Esophagus squamous epithelium (tissue), 5 donors: ENCODE measurements at regions not wholly inside any gene's neighbourhood (a gene's known extent, or its start where the extent isn't known, plus 50 kb on each side); places are given as distances from the start of the nearest gene placed in this dataset.

Experiments
- DNase-seq: peaks from one replicate; lab custom pipeline; 2025; lab: John Stamatoyannopoulos, UW
- H3K27ac ChIP-seq, 4 donors: fragments of 200-600 bp; sonication (generic); one replicate each; pipeline ENCODE4 v1.5.1; 2016 to 2019; ENCODE audit warnings: mild to moderate bottlenecking in 1 of 4
- H3K27me3 ChIP-seq, 4 donors: fragments of 200-600 bp; sonication (generic); 1 replicate in 3 of 4; 2 replicates in 1 of 4; pipeline versions ENCODE4 v1.5.1 to v1.6.0; 2017 to 2021; ENCODE audit warnings: antibody characterized with exemption in 1 of 4
- H3K36me3 ChIP-seq, 3 donors: fragments of 200-600 bp; sonication (generic); one replicate each; pipeline ENCODE4 v1.5.1; 2016 to 2019
- H3K4me1 ChIP-seq, 3 donors: fragments of 200-600 bp; sonication (generic); one replicate each; pipeline ENCODE4 v1.5.1; 2017 to 2019
- H3K4me3 ChIP-seq, 4 donors: fragments of 200-600 bp; sonication (generic); 1 replicate in 3 of 4; 2 replicates in 1 of 4; pipeline ENCODE4 v1.5.1; 2016 to 2019; ENCODE audit warnings: mild to moderate bottlenecking in 2 of 4, moderate library complexity in 1 of 4
- H3K9me3 ChIP-seq, 3 donors: fragments of 200-600 bp; sonication (generic); one replicate each; pipeline ENCODE4 v1.5.1; 2016 to 2019
- POLR2A ChIP-seq, 4 donors: fragments of 450-650 bp; IDR thresholded peaks; one replicate each; pipeline ENCODE4 v1.6.1; 2017; ENCODE audit warnings: antibody characterized with exemption in 4 of 4, mild to moderate bottlenecking in 4 of 4, moderate library complexity in 3 of 4
- WGBS, 2 donors: methylation state at CpG; one replicate each; pipeline ENCODE4 v1.1.5; 2018; 5-methylcytosine and 5-hydroxymethylcytosine counted together
- intact Hi-C: fragments of 100-400 bp; cut with DNase I; formaldehyde crosslinking; loops from one replicate; pipeline ENCODE4 v1.15.0; 2022
- TF ChIP-seq, protein P1 (sequence below), 6 experiments: fragments of 450-650 bp in 4 of 6; fragments of 200-600 bp in 2 of 6; sonication (generic) in 2 of 6; IDR thresholded peaks; one replicate each; pipeline ENCODE4 v1.5.1; 2016 to 2019; ENCODE audit warnings: antibody characterized with exemption in 6 of 6, mild to moderate bottlenecking in 4 of 6, moderate library complexity in 4 of 6
- donor health status: DM: yes; HTN: yes; CAD: no.

DNA sequence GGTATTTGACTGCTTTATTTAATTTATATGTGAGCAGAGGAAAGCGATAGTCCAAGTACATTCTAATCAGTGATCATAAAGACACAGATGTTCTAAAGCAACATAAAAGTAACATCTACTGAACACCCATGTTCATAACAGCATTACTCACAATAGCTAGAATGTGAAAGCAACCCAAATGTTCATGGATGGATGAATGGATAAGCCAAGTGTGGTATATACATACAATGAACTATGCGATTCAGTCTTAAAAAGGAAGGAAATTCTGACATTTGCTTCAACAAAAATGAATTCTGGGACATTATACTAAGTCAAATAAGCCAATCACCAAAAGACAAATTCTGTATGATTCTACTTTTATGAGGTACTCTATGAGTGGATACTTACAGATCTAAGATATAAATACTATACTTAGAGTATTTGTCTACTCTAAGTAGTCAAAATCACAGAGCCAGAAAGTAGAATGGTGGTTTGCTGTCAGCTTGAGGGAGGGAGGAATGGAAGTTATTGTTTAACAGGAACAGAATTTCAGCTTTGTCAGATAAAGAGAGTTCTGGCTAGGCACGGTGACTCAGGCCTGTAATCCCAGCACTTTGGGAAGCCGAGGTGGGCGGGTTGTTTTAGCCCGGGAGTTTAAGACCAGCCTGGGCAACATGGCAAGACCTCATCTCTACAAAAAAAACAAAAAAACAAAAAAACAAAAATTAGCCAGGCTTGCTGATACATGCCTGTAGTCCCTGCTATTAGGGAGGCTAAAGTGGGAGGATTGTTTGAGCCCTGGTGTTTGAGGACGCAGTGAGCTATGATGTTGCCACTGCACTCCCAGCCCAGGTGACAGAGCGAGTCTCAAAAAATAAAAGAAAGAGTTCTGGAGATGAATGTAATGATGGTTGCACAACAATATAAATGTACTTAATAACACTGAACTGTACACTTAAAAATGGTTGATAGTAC lies 79.7 kb upstream of the ARHGAP29 start:
- intact Hi-C loops: no loop called here

DNA sequence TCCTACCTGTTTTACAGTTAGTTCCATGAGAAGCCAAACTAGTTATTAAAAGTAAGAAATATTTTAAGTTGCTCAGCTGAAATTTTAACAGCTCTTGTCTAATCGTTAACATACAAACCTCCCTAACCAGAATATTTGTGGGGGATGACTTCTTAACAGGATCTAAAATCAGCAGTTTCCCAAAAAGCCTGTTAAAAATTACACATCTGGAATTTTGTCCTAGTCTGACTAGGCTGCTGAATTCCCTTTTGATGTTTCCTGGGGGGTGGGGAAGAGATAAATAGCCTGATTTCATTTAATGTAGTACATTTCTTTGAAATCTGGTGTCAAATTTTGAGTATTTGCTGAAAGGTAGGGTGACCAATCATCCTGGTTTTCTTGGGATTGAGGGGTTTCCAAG lies 78.8 kb upstream of the ARHGAP29 start:
- Histone ChIP-seq H3K27ac (no peak overlapping the region), H3K9me3 (no peaks in the 10 kb centered on the region), H3K4me1 (no peaks in the 10 kb centered on the region), H3K36me3 (no peaks in the 10 kb centered on the region), H3K4me3 (no peak overlapping the region), H3K27me3 (no peaks in the 10 kb centered on the region)
- TF ChIP-seq, protein P1, sequence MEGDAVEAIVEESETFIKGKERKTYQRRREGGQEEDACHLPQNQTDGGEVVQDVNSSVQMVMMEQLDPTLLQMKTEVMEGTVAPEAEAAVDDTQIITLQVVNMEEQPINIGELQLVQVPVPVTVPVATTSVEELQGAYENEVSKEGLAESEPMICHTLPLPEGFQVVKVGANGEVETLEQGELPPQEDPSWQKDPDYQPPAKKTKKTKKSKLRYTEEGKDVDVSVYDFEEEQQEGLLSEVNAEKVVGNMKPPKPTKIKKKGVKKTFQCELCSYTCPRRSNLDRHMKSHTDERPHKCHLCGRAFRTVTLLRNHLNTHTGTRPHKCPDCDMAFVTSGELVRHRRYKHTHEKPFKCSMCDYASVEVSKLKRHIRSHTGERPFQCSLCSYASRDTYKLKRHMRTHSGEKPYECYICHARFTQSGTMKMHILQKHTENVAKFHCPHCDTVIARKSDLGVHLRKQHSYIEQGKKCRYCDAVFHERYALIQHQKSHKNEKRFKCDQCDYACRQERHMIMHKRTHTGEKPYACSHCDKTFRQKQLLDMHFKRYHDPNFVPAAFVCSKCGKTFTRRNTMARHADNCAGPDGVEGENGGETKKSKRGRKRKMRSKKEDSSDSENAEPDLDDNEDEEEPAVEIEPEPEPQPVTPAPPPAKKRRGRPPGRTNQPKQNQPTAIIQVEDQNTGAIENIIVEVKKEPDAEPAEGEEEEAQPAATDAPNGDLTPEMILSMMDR (IDR thresholded peaks at IDR 0.05): no peak
- intact Hi-C loops: no loop called here
- 77 to 91% methylated on average over 1 of the region's 1 CpG for WGBS, 2 donors
- DNase-seq: no peak

More for the DNA sequence above, 79.7 kb upstream of the ARHGAP29 start:
- Histone ChIP-seq H3K27me3 (no peaks in the 10 kb centered on the region), H3K9me3 (no peaks in the 10 kb centered on the region), H3K36me3 (no peaks in the 10 kb centered on the region), H3K27ac (no peak overlapping the region), H3K4me1 (peaks cover 0 to 9% (median 0%) of the 10 kb centered on the region in 3 donors), H3K4me3 (no peak overlapping the region)
- TF ChIP-seq, protein P1 (IDR thresholded peaks at IDR 0.05): no peak
- TF ChIP-seq POLR2A (IDR thresholded peaks at IDR 0.05): no peak
- WGBS, 2 donors: 66 to 68% methylated on average over 8 of the region's 8 CpGs
- no peak for DNase-seq

DNA sequence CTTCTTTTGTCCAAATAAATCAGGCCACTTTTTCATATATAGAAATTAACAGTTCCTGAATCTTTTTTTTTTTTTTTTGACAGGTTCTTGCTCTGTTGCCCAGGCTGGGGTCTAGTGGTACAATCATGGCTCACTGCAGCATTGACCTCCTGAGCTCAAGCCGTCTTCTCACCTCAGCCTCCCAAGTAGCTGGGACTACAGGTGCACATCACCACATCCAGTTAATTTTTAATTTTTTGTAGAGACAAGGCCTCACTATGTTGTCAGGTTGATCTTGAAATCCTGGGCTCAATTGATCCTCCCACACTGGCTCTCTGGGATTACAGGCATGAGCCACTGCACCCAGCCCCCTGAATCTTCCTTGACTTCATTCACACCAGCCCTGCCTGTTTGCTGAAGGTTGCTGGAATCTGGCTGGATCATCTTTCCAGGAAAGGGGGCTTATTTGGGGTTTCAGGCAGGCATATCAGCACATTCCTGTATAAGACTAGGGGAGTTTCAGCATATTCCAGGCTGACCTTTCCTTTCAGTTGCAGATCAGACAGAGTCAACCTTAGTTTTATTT lies 78.2 kb upstream of the ARHGAP29 start:
- Histone ChIP-seq H3K9me3 (no peaks in the 10 kb centered on the region), H3K27ac (no peak overlapping the region), H3K36me3 (no peaks in the 10 kb centered on the region), H3K27me3 (no peaks in the 10 kb centered on the region), H3K4me3 (no peak overlapping the region), H3K4me1 (no peaks in the 10 kb centered on the region)
- TF ChIP-seq, protein P1 (IDR thresholded peaks at IDR 0.05): no peak
- TF ChIP-seq POLR2A (IDR thresholded peaks at IDR 0.05): no peak
- 100% methylated on average over 1 of the region's 1 CpG; no CpG with 5 or more reads in 1 of the 2 donors for WGBS, 2 donors
- intact Hi-C loops: no loop called here
- DNase-seq: no peak

DNA sequence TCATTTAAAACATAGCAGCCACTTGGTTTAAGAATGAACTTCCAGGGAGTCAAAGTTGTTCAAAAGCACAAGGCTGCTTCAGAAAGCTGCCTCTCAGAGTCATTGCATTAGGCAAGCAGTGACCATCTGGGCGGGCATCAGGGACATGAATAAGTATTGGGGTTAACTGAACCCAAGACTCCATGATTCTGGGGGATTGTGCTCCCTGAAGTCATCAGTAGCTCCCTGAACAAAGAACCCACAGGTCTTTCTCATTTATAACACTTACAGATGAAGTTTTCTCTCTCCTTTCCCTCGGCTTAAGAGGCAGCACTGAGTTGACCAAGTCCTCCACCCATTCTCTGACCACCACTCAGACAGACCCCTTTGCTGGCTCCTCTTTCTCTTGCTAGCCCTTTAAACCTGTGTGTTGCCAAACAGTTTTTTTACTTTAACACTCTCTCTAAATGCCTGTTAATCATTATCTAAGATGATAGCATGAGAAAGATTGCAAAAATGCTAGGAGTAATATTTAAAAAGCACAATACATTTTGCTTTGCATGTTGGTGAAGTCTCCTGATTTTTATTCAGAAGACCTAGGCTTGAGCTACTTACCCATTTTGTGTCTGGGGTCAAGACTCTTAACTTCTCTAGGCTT lies 77.0 kb upstream of the ARHGAP29 start:
- Histone ChIP-seq H3K9me3 (no peaks in the 10 kb centered on the region), H3K4me3 (no peak overlapping the region), H3K27ac (no peak overlapping the region), H3K27me3 (no peaks in the 10 kb centered on the region), H3K36me3 (no peaks in the 10 kb centered on the region), H3K4me1 (no peaks in the 10 kb centered on the region)
- TF ChIP-seq, protein P1 (IDR thresholded peaks at IDR 0.05): no peak
- TF ChIP-seq POLR2A (IDR thresholded peaks at IDR 0.05): no peak
- 73 to 81% methylated on average over 2 of the region's 2 CpGs for WGBS, 2 donors
- no peak for DNase-seq
- intact Hi-C loops: no loop called here
